HEK293 (cell line): ENCODE measurements at regions not wholly inside any gene's neighbourhood (a gene's known extent, or its start where the extent isn't known, plus 50 kb on each side); places are given as distances from the start of the nearest gene placed in this dataset.
"Not testable (repeated sequence)": the region's sequence is repeated elsewhere in the genome, so short reads cannot be mapped to it uniquely, and the experiment has no call there.

Experiments
- CTCF ChIA-PET: fragments of 350-600 bp; formaldehyde crosslinking; extraction: SDS; loops from one replicate; lab custom pipeline; 2021; ENCODE audit warnings: antibody characterized with exemption; lab: Yijun Ruan, JAX
- POLR2A ChIA-PET: fragments of 300-600 bp; formaldehyde crosslinking; extraction: SDS; loops from one replicate; lab custom pipeline; 2020; ENCODE audit warnings: antibody characterized with exemption, inconsistent platforms; lab: Yijun Ruan, JAX
- H3K27ac ChIP-seq: fragments of 200-500 bp; sonication (Bioruptor generic); 2 replicates; pipeline ENCODE4 v1.5.1; 2014; ENCODE audit warnings: low read depth, low read length, control low read depth, inconsistent platforms; ENCODE audit errors: extremely low read depth
- H3K36me3 ChIP-seq, 2 experiments: fragments of 200-500 bp in 1 of 2; sonication (Bioruptor generic) in 1 of 2; 1 replicate in 1 of 2; 2 replicates in 1 of 2; pipeline ENCODE4 v1.5.1; 2014 to 2017; ENCODE audit warnings: inconsistent platforms in 2 of 2, low read length in 2 of 2; ENCODE audit not compliant: control insufficient read depth in 2 of 2, insufficient read depth in 1 of 2
- H3K4me1 ChIP-seq: fragments of 200-500 bp; sonication (Bioruptor generic); 2 replicates; pipeline ENCODE4 v1.5.1; 2014; ENCODE audit warnings: mild to moderate bottlenecking, low read length, inconsistent platforms; ENCODE audit not compliant: control insufficient read depth, insufficient read depth
- H3K4me3 ChIP-seq: 2 replicates; pipeline ENCODE4 v1.5.1; 2011; ENCODE audit warnings: low read depth, mild to moderate bottlenecking, control low read depth, low read length, moderate library complexity
- H3K9me3 ChIP-seq: fragments of 200-500 bp; sonication (Bioruptor generic); 2 replicates; pipeline ENCODE4 v1.5.1; 2014; ENCODE audit warnings: low read depth, low read length, inconsistent platforms; ENCODE audit not compliant: control insufficient read depth, insufficient read depth
- MEIS1 ChIP-seq: sonication (generic); formaldehyde crosslinking; IDR thresholded peaks from 2 replicates; pipeline ENCODE4 v1.8.1; 2022; ENCODE audit warnings: missing genetic modification reagents, mild to moderate bottlenecking, borderline replicate concordance
- REPIN1 ChIP-seq: fragments of 450-650 bp; formaldehyde crosslinking; IDR thresholded peaks from 2 replicates; pipeline ENCODE4 v1.5.1; 2017; ENCODE audit warnings: missing biosample characterization, missing genetic modification characterization, low read depth
- ZBTB7A ChIP-seq: fragments of 450-650 bp; formaldehyde crosslinking; IDR thresholded peaks from 2 replicates; pipeline ENCODE4 v1.5.1; 2016; ENCODE audit warnings: low read depth, missing biosample characterization, missing genetic modification characterization
- ZFHX2 ChIP-seq: fragments of 450-650 bp; formaldehyde crosslinking; conservative IDR thresholded peaks from 2 replicates; pipeline ENCODE4 v1.5.1; 2016; ENCODE audit warnings: missing biosample characterization, missing genetic modification characterization
- ZFP41 ChIP-seq: fragments of 450-650 bp; formaldehyde crosslinking; IDR thresholded peaks from 2 replicates; pipeline ENCODE4 v1.5.1; 2016; ENCODE audit warnings: missing biosample characterization, missing genetic modification characterization, borderline replicate concordance
- ZNF2 ChIP-seq: fragments of 450-650 bp; formaldehyde crosslinking; IDR thresholded peaks from 2 replicates; pipeline ENCODE4 v1.5.1; 2016; ENCODE audit warnings: missing biosample characterization, missing genetic modification characterization
- ZNF214 ChIP-seq: fragments of 450-650 bp; formaldehyde crosslinking; IDR thresholded peaks from 2 replicates; pipeline ENCODE4 v1.5.1; 2017; ENCODE audit warnings: missing biosample characterization, mild to moderate bottlenecking, missing genetic modification characterization, borderline replicate concordance
- ZNF248 ChIP-seq: fragments of 450-650 bp; formaldehyde crosslinking; IDR thresholded peaks from 2 replicates; pipeline ENCODE4 v1.5.1; 2017; ENCODE audit warnings: missing biosample characterization, missing genetic modification characterization
- ZNF366 ChIP-seq: fragments of 450-650 bp; formaldehyde crosslinking; conservative IDR thresholded peaks from 2 replicates; pipeline ENCODE4 v1.5.1; 2016; ENCODE audit warnings: missing biosample characterization, missing genetic modification characterization
- ZNF549 ChIP-seq: fragments of 450-650 bp; IDR thresholded peaks from 2 replicates; pipeline ENCODE4 v1.5.1; 2018; ENCODE audit warnings: missing biosample characterization, missing genetic modification characterization, mild to moderate bottlenecking, inconsistent platforms, moderate library complexity
- ZNF558 ChIP-seq: fragments of 450-650 bp; formaldehyde crosslinking; IDR thresholded peaks from 2 replicates; pipeline ENCODE4 v1.5.1; 2016; ENCODE audit warnings: missing biosample characterization, missing genetic modification characterization
- ZNF560 ChIP-seq: fragments of 450-650 bp; formaldehyde crosslinking; IDR thresholded peaks from 2 replicates; pipeline ENCODE4 v1.5.1; 2017; ENCODE audit warnings: missing biosample characterization, missing genetic modification characterization, borderline replicate concordance
- ZNF626 ChIP-seq: fragments of 450-650 bp; sonication (Bioruptor Pico); formaldehyde crosslinking; IDR thresholded peaks from 2 replicates; pipeline ENCODE4 v1.5.1; 2018; ENCODE audit warnings: missing biosample characterization, missing genetic modification characterization, inconsistent platforms
- ZNF664 ChIP-seq: fragments of 450-650 bp; formaldehyde crosslinking; IDR thresholded peaks from 2 replicates; pipeline ENCODE4 v1.5.1; 2016; ENCODE audit warnings: missing biosample characterization, missing genetic modification characterization
- ZNF837 ChIP-seq: fragments of 450-650 bp; formaldehyde crosslinking; IDR thresholded peaks from 2 replicates; pipeline ENCODE4 v1.5.1; 2016; ENCODE audit warnings: missing biosample characterization, missing genetic modification characterization
- ZSCAN18 ChIP-seq: fragments of 450-650 bp; formaldehyde crosslinking; IDR thresholded peaks from 2 replicates; pipeline ENCODE4 v1.5.1; 2016; ENCODE audit warnings: missing biosample characterization, missing genetic modification characterization
- TF ChIP-seq, protein P1 (sequence below): fragments of 450-650 bp; formaldehyde crosslinking; optimal IDR thresholded peaks from 2 replicates; pipeline ENCODE3; 2016; ENCODE audit warnings: missing biosample characterization, mild to moderate bottlenecking, missing genetic modification characterization
- TF ChIP-seq, protein P2 (sequence below): fragments of 450-650 bp; formaldehyde crosslinking; IDR thresholded peaks from 2 replicates; pipeline ENCODE4 v1.5.1; 2016; ENCODE audit warnings: missing biosample characterization, missing genetic modification characterization
- TF ChIP-seq, protein P3 (sequence below): fragments of 450-650 bp; formaldehyde crosslinking; IDR thresholded peaks from 2 replicates; pipeline ENCODE4 v1.5.1; 2016; ENCODE audit warnings: missing biosample characterization, missing genetic modification characterization

- ChIA-PET CTCF (no interaction called here), POLR2A (no interaction called here)
- TF ChIP-seq ZNF366 (tag by site-specific recombination) (no peak), ZNF214 (tag by site-specific recombination) (no peak), ZSCAN18 (tag by site-specific recombination) (no peak), ZNF248 (tag by site-specific recombination) (no peak), ZFP41 (tag by site-specific recombination) (no peak), REPIN1 (tag by site-specific recombination) (no peak), ZNF837 (tag by site-specific recombination) (no peak), ZNF2 (tag by site-specific recombination) (no peak), ZNF664 (tag by site-specific recombination) (no peak), ZBTB7A (no peak), ZNF560 (tag by site-specific recombination) (no peak), ZNF558 (no peak), ZNF549 (tag by site-specific recombination) (no peak), MEIS1 (CRISPR knock-in tag) (no peak), ZNF626 (tag by site-specific recombination) (no peak), ZFHX2 (tag by site-specific recombination) (no peak)
- TF ChIP-seq, protein P1, sequence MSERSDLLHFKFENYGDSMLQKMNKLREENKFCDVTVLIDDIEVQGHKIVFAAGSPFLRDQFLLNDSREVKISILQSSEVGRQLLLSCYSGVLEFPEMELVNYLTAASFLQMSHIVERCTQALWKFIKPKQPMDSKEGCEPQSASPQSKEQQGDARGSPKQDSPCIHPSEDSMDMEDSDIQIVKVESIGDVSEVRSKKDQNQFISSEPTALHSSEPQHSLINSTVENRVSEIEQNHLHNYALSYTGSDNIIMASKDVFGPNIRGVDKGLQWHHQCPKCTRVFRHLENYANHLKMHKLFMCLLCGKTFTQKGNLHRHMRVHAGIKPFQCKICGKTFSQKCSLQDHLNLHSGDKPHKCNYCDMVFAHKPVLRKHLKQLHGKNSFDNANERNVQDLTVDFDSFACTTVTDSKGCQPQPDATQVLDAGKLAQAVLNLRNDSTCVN, result no peak
- TF ChIP-seq, protein P2, sequence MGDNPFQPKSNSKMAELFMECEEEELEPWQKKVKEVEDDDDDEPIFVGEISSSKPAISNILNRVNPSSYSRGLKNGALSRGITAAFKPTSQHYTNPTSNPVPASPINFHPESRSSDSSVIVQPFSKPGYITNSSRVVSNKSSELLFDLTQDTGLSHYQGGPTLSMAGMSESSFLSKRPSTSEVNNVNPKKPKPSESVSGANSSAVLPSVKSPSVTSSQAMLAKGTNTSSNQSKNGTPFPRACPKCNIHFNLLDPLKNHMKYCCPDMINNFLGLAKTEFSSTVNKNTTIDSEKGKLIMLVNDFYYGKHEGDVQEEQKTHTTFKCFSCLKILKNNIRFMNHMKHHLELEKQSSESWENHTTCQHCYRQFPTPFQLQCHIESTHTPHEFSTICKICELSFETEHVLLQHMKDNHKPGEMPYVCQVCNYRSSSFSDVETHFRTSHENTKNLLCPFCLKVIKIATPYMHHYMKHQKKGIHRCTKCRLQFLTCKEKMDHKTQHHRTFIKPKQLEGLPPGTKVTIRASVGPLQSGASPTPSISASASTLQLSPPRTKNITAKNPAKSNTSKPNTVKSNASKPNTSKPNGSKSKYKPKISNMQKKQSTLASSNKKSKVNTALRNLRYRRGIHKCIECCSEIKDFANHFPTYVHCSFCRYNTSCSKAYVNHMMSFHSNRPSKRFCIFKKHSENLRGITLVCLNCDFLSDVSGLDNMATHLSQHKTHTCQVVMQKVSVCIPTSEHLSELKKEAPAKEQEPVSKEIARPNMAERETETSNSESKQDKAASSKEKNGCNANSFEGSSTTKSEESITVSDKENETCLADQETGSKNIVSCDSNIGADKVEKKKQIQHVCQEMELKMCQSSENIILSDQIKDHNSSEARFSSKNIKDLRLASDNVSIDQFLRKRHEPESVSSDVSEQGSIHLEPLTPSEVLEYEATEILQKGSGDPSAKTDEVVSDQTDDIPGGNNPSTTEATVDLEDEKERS, result no peak
- TF ChIP-seq, protein P3, sequence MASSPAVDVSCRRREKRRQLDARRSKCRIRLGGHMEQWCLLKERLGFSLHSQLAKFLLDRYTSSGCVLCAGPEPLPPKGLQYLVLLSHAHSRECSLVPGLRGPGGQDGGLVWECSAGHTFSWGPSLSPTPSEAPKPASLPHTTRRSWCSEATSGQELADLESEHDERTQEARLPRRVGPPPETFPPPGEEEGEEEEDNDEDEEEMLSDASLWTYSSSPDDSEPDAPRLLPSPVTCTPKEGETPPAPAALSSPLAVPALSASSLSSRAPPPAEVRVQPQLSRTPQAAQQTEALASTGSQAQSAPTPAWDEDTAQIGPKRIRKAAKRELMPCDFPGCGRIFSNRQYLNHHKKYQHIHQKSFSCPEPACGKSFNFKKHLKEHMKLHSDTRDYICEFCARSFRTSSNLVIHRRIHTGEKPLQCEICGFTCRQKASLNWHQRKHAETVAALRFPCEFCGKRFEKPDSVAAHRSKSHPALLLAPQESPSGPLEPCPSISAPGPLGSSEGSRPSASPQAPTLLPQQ (tag by site-specific recombination), result no peak
- Histone ChIP-seq H3K4me3 (no peak overlapping the region), H3K27ac (no peak overlapping the region), H3K9me3 (no peaks in the 10 kb centered on the region), H3K4me1 (no peaks in the 10 kb centered on the region), H3K36me3 (no peaks in the 10 kb centered on the region)
Observed at GRCh38 chr1:29920316-29920715, 684.0 kb downstream of the PTPRU start.

- H3K36me3 ChIP-seq, H3K4me3 ChIP-seq, CTCF ChIA-PET, H3K27ac ChIP-seq, POLR2A ChIA-PET, H3K4me1 ChIP-seq, H3K9me3 ChIP-seq: not testable (repeated sequence)
Observed at GRCh38 chr1:29919041-29919440, 682.7 kb downstream of the PTPRU start.
